Keratinocyte (primary cell): ENCODE measurements at regions not wholly inside any gene's neighbourhood (a gene's known extent, or its start where the extent isn't known, plus 50 kb on each side); places are given as distances from the start of the nearest gene placed in this dataset.

Experiments used
- DNase-seq: peaks from one replicate; pipeline ENCODE4 v3.0.0-alpha.2; 2011; ENCODE audit warnings: low read depth, missing footprints, low spot score
- FAIRE-seq: peaks from 2 replicates; lab custom pipeline; 2011; peaks lifted over from hg19 to GRCh38; lab: Jason Lieb, UNC
- H2AFZ ChIP-seq: 2 replicates; pipeline ENCODE4 v1.6.0; 2012; ENCODE audit warnings: low read length, control low read depth, inconsistent platforms; ENCODE audit not compliant: control insufficient read depth
- H3K27ac ChIP-seq: 2 replicates; pipeline ENCODE4 v1.5.1; 2011; ENCODE audit warnings: low read length; ENCODE audit not compliant: control insufficient read depth, insufficient read depth
- H3K27me3 ChIP-seq: 3 replicates; pipeline ENCODE4 v1.6.0; 2011; ENCODE audit warnings: low read length; ENCODE audit not compliant: control insufficient read depth, insufficient read depth; ENCODE audit errors: extremely low read depth
- H3K36me3 ChIP-seq, 2 experiments: 2 replicates in 1 of 2; 3 replicates in 1 of 2; pipeline ENCODE4 v1.5.1; 2011; ENCODE audit warnings: low read length in 2 of 2, mild to moderate bottlenecking in 1 of 2; ENCODE audit not compliant: control insufficient read depth in 2 of 2, insufficient read depth in 2 of 2; ENCODE audit errors: extremely low read depth in 1 of 2
- H3K4me1 ChIP-seq: 3 replicates; pipeline ENCODE4 v1.5.1; 2011; ENCODE audit warnings: low read length; ENCODE audit not compliant: control insufficient read depth, insufficient read depth; ENCODE audit errors: extremely low read depth
- H3K4me2 ChIP-seq: 3 replicates; pipeline ENCODE4 v1.6.0; 2011; ENCODE audit warnings: low read depth, low read length; ENCODE audit not compliant: control insufficient read depth, insufficient read depth; ENCODE audit errors: extremely low read depth
- H3K4me3 ChIP-seq, 3 experiments: fragments of 200-600 bp in 1 of 3; sonication (generic) in 1 of 3; 2 replicates in 2 of 3; 3 replicates in 1 of 3; pipeline ENCODE4 v1.5.1; 2011 to 2016; ENCODE audit warnings: low read length in 3 of 3, mild to moderate bottlenecking in 3 of 3, control low read depth in 2 of 3, inconsistent platforms in 1 of 3, low read depth in 1 of 3, mixed read lengths in 1 of 3, mixed run types in 1 of 3, moderate library complexity in 1 of 3; ENCODE audit not compliant: control insufficient read depth in 2 of 3, insufficient read depth in 2 of 3; ENCODE audit errors: extremely low read depth in 1 of 3
- H3K79me2 ChIP-seq: 2 replicates; pipeline ENCODE4 v1.6.0; 2012; ENCODE audit warnings: low read length; ENCODE audit not compliant: control insufficient read depth, insufficient read depth
- H3K9ac ChIP-seq: 3 replicates; pipeline ENCODE4 v1.6.0; 2011; ENCODE audit warnings: low read length; ENCODE audit not compliant: control insufficient read depth, insufficient read depth; ENCODE audit errors: extremely low read depth
- H3K9me1 ChIP-seq: 3 replicates; pipeline ENCODE4 v1.6.0; 2011; ENCODE audit warnings: low read length; ENCODE audit not compliant: control insufficient read depth, insufficient read depth; ENCODE audit errors: extremely low read depth
- H3K9me3 ChIP-seq: 2 replicates; pipeline ENCODE4 v1.5.1; 2012; ENCODE audit warnings: low read depth, low read length; ENCODE audit not compliant: control insufficient read depth
- H4K20me1 ChIP-seq: 3 replicates; pipeline ENCODE4 v1.6.0; 2011; ENCODE audit warnings: low read length; ENCODE audit not compliant: control insufficient read depth, insufficient read depth; ENCODE audit errors: extremely low read depth
- CTCF ChIP-seq, 3 experiments: IDR thresholded peaks in 1 of 3; conservative IDR thresholded peaks in 1 of 3; optimal IDR thresholded peaks in 1 of 3; 2 replicates in 2 of 3; 3 replicates in 1 of 3; pipeline versions ENCODE3 to v1.5.1; 2011; ENCODE audit warnings: low read length in 3 of 3, mild to moderate bottlenecking in 3 of 3, moderate library complexity in 2 of 3, control low read depth in 1 of 3, inconsistent platforms in 1 of 3; ENCODE audit not compliant: insufficient read depth in 2 of 3; ENCODE audit errors: extremely low read depth in 1 of 3
- EZH2 ChIP-seq: IDR thresholded peaks from one replicate; pipeline ENCODE4 v1.6.1; 2012; ENCODE audit warnings: inconsistent platforms, mild to moderate bottlenecking, low read length, moderate library complexity
- dilution Hi-C: fragments of 300-500 bp; cut with MboI; formaldehyde crosslinking; loops from one replicate; pipeline ENCODE4 v1.7.0; 2020; ENCODE audit warnings: low sequenced_read_pairs; ENCODE audit not compliant: extremely low pct_ligation_motif_present

- Histone ChIP-seq H3K27me3 (no peaks in the 10 kb centered on the region), H3K9me3 (no peaks in the 10 kb centered on the region), H3K4me3 (no peak overlapping the region), H3K27ac (no peak overlapping the region), H3K36me3 (no peaks in the 10 kb centered on the region), H4K20me1 (no peaks in the 10 kb centered on the region), H3K9me1 (no peaks in the 10 kb centered on the region), H2AFZ (no peak overlapping the region), H3K4me2 (no peak overlapping the region), H3K9ac (no peak overlapping the region), H3K79me2 (no peaks in the 10 kb centered on the region), H3K4me1 (peaks cover 8% of the 10 kb centered on the region)
- dilution Hi-C loops = no loop called here
- TF ChIP-seq EZH2 (no peak), CTCF (optimal IDR thresholded peaks at IDR 0.05 in 1 of 3, IDR thresholded peaks at IDR 0.05 in 1 of 3, conservative IDR thresholded peaks at IDR 0.05 in 1 of 3; ENCODE audit: extremely low read depth in 1 of 3, insufficient read depth in 2 of 3, low read length in 3 of 3) (no peak)
- FAIRE-seq (no peak), DNase-seq (no peak)
Observed at GRCh38 chr6:145018027-145018426, 717.3 kb downstream of the EPM2A start.

- Histone ChIP-seq H4K20me1 (no peaks in the 10 kb centered on the region), H3K79me2 (no peaks in the 10 kb centered on the region), H3K9me3 (no peaks in the 10 kb centered on the region)
Observed at GRCh38 chr6:145020114-145020513, 715.2 kb downstream of the EPM2A start.

More at GRCh38 chr6:145020114-145020513, 715.2 kb downstream of the EPM2A start:
- Histone ChIP-seq H3K9me1 (no peaks in the 10 kb centered on the region), H3K27me3 (no peaks in the 10 kb centered on the region), H3K4me2 (no peak overlapping the region), H2AFZ (no peak overlapping the region), H3K27ac (no peak overlapping the region), H3K4me1 (peaks cover 8% of the 10 kb centered on the region), H3K9ac (no peak overlapping the region), H3K36me3 (no peaks in the 10 kb centered on the region), H3K4me3 (no peak overlapping the region)
- FAIRE-seq (no peak), DNase-seq (no peak)
- dilution Hi-C loops = no loop called here
- no peak for TF ChIP-seq CTCF (optimal IDR thresholded peaks at IDR 0.05 in 1 of 3, IDR thresholded peaks at IDR 0.05 in 1 of 3, conservative IDR thresholded peaks at IDR 0.05 in 1 of 3; ENCODE audit: extremely low read depth in 1 of 3, insufficient read depth in 2 of 3, low read length in 3 of 3)
- TF ChIP-seq EZH2 = no peak
